ENCODE measurements at regions not wholly inside any gene's neighbourhood (a gene's known extent, or its start where the extent isn't known, plus 50 kb on each side); places are given as distances from the start of the nearest gene placed in this dataset.

GRCh38 chr2:120646994-120647393 is 88.7 kb upstream of the GLI2 start:
- TF ChIP-seq, protein P1, sequence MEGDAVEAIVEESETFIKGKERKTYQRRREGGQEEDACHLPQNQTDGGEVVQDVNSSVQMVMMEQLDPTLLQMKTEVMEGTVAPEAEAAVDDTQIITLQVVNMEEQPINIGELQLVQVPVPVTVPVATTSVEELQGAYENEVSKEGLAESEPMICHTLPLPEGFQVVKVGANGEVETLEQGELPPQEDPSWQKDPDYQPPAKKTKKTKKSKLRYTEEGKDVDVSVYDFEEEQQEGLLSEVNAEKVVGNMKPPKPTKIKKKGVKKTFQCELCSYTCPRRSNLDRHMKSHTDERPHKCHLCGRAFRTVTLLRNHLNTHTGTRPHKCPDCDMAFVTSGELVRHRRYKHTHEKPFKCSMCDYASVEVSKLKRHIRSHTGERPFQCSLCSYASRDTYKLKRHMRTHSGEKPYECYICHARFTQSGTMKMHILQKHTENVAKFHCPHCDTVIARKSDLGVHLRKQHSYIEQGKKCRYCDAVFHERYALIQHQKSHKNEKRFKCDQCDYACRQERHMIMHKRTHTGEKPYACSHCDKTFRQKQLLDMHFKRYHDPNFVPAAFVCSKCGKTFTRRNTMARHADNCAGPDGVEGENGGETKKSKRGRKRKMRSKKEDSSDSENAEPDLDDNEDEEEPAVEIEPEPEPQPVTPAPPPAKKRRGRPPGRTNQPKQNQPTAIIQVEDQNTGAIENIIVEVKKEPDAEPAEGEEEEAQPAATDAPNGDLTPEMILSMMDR (IDR thresholded peaks at IDR 0.05): no peak
- no peak for TF ChIP-seq POLR2A (IDR thresholded peaks at IDR 0.05)
